ENCODE measurements at regions not wholly inside any gene's neighbourhood (a gene's known extent, or its start where the extent isn't known, plus 50 kb on each side); places are given as distances from the start of the nearest gene placed in this dataset.
"Not testable (repeated sequence)": the region's sequence is repeated elsewhere in the genome, so short reads cannot be mapped to it uniquely, and the experiment has no call there.

DNA sequence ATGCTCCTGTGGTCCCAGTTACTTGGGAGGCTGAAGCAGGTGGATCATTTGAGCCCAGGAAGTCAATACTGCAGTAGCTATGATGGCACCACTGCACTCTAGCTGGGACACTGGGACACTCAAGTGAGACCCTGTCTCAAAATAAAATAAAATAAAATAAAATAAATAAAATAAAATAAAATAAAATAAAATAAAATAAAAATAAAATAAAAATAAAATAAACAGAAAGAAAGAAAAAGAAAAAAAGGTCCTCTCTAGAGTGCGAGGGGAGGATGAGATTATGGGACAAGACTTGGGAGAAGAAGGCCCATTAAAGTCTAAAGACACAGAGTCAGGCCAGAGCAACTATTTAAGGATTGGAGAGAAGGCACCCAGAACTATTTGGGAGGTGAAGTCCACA lies 172.5 kb downstream of the IER5 start:
- no peak for DNase-seq

DNA sequence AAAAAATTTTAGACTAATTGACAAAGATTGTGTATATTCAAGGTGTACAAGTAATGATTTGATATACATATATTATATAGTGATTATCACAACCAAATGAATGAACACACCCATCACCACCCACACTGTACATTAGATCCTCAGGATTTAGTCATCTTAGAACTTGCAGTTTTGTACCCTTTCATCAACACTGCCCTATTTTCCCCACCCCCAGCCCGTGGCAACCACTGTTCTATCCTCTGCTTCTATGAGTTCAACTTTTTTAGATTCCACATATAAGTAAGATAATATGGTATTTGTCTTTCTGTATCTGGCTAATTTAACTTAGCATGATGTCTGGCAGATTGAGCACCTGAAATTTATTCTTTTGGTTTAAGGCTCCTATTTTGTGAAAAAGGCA lies 173.6 kb downstream of the IER5 start:
- DNase-seq, result no peak

DNA sequence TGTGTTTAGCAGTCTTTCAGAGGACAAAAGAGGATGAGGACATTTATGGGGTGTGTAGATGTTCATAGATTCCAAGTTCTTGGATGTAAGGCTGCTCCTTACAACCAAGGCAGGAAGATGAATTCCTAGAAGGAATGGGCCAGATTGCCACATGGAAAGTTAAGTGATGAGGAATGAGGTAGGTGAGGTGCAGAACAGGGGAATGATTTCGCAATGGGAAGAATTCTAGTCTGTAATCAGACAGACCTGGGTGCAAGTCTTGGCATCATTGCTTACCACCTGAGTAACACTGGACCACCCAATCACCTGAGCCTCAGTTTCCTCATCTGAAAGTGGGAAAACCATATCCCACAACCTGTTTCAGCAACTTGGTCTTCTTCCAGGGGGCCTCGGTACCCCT lies 174.9 kb downstream of the IER5 start:
- DNase-seq, result no peak

DNA sequence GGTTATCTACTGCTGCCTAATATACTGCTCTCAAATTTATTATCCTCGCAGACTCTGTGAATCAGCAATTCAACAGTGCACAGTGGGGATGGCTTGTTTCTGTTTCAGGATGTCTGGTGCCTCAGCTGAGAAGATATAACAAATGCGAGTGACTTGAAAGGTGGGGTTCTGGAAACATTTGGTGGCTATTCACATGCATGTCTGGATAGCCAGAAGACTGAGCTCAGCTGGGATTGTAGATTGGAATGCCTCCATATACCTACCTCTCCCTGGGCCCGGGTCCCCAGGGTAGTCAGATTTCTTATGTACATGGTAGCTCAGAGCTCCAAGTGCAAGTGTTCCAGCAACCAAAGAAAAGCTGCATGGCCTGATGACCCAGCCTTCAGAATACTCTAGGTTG lies 176.3 kb downstream of the IER5 start:
- no peak for DNase-seq

DNA sequence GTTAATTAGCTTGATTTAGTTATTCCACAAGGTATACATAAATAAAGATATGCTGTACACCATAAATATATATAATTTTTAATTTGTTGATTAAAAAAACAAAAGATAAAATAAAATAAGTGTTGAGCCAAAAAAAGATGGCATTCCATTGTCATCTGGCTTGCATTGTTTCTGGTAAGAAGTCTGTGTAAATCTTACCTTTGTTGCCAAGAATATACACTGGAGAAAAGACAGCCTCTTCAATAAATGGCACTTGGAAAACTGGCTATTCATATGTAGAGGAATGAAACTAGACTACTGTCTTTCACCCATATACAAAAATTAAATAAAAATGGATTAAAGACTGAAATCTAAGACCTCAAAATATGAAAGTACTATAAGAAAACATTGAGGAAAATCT lies 196.5 kb downstream of the IER5 start:
- no peak for DNase-seq

DNA sequence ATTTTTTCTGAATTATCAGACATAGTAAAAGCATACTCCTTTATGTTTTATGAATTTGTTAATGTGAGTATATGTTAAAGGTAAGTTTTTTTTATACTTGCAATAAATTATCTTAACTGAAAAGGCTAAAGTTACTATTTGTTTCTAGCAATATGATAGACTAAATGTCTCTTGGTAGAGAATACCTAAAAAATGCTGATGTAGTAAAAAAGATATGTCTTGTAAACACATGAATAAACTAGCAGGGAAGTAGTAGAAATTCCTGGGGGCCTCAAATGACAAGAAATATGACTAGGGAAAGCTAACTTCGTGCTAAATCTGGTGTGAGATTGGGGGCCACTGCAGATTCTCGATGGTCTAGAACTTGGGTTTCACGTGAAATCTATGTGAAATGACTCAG lies 188.1 kb upstream of the CACNA1E start:
- DNase-seq, result no peak

DNA sequence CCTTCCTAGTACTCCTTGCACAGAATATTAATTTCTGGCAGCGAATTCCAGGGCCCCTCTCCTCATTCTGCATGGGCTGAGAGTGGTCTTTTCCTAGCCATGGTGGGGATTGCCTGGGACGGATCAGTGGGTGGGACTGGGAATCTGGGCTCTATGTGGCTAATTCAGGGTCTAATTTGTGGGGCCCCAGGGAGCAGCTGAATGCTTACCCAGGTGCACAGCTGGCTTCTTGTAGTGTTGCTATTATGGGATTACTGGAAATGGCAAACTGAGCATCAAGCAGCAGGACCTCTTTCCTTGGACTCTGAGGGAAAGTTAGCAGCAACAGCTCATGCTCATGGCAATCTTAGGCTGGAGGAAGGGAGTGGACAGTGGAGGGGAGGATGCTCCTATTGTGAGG lies 187.1 kb upstream of the CACNA1E start:
- no peak for DNase-seq

DNA sequence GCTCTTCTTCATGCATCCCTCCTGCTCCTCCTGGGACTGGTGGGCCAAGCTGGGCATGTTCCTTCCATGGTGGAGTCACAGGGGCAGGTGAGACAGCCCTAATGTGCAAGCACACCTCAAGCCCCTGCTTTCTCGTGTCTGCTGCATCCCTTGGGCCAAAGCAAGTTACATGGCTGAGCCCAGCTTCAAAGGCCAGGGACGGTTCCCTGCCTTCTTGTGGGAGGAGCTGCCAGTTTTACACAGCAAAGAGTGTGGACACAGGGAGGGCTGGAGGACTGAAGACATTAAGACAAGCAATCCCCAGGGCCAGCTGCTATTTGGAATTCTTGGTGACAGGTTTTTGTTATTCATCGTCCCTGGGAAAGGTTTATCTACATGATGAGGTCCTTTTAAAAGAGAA lies 175.2 kb upstream of the CACNA1E start:
- DNase-seq, result no peak

DNA sequence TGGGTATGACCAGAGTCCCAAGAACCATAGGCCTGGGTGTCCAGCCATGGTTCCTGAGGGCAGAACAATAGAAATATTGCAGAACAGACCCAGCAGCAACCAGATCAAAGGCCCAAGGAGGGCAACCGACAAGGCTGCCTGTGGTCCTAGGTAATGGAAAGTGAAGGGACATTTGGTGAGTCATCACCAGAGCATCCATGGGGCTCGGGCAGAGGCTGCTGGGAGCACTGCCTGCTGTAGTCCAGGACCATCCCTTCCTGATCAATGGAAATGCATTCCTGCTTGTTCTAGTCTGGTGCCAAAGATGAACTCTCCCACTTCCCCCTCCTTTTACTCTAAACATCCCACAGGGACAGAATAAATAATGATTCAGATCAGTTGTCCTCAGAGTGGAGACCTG lies 172.8 kb upstream of the CACNA1E start:
- no peak for DNase-seq

DNA sequence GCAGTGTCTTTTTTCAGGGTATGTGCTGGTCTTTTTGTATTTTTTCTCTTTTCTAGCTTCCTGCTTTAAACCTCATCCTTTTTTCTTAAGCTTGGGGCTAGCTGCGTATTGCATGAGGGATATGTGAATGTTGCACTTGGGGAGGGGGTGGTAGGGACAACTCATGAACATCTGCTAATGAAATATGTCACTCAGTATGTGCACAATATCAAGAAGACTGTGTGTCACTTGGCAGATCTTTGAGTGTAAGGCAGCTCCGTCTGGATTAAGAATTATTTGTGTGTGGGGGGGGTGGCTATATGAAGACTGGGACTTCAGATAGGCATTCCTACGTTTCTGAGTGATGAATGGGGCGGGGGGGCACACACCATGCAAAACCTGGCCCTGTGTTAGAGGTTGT lies 170.4 kb upstream of the CACNA1E start:
- no peak for DNase-seq

DNA sequence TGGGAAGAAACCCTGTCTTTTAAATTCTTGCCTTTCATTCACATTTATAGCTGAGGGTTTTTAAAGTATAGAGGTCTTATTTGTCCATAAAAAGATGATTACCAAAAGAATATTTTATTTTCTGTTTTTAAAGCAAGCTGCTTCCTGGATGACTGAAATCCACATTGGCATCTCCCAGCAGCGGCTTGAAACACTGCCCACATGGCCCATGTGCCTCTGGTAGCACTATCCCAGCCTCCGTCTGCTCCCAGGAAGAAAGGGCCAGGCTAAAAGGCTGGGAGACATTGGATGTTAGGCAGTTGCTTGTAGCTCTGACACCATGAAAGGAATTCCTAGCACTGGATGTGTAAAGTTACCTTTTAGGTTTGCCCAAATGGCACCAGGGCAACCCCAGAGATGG lies 169.9 kb upstream of the CACNA1E start:
- DNase-seq, result no peak

DNA sequence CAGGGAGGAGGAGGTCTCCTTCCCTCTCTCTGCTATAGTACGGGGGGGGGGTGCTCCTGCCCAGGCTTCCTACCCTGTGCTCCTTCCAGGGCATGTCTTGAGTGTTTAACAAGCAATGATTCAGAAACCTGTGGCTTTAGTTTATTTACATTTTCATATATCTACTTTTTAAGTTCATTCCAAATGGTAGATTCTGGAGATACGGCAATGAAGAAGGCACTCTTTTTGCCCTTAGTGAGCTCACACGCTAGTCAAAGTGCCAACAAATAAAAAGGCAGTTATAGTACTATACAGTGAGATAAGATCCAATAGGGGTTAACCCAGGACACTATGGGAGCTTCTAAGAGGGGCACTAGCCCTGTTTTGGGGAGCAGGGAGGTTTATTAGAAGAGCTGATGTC lies 169.3 kb upstream of the CACNA1E start:
- DNase-seq, result no peak

DNA sequence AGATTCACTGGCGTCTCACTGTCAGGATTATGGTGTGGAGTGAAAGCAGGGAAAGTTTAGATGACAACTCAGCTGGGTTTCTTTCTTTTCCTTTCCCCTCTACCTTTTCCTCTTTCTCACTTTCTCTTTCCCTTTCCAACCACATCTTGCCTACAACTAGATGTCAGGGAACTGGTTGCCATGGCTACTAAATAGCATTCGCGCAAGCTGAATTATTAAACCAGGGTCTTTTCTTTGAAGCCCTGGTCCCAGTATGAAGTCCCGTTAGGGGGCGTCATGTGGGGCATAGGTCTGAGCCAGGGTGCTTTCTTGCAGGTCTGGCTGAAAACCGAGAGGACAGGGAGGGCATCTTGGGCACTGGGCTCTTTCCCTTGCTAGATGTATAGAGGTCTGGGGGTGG lies 168.4 kb upstream of the CACNA1E start:
- DNase-seq, result no peak

DNA sequence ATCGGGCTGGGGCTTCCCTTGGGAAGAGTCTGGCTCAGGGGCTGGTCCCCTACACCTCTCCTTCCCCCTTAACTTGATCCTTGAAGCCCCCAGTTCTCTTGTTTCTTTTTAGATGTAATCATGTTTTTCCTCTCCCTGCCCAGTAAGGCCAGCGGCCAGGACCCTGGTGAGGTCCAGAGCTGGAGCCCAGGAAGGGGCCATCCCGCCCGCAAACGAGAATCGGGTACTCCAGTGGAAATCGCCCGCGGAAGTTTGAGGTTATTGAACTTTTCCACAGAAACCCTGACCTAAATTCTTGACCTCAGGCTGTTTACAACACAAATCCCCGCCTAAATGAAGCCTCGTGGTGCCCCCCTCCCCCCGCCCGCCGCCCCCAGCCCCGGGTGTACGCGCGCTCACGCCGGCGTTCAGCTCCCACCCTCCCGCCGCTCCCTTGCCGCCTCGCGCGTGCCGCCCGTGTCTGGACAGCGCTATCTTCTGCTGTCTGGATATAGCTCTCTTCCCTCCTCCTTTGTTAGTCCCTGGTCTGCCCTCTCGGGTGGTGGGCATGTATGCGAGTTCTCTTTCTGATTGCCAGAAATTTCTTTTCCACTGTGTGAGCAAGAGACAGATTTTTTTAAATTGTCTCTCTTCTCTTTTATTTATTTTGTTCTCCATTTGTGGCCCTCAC lies 165.9 kb upstream of the CACNA1E start:
- DNase-seq, result no peak

DNA sequence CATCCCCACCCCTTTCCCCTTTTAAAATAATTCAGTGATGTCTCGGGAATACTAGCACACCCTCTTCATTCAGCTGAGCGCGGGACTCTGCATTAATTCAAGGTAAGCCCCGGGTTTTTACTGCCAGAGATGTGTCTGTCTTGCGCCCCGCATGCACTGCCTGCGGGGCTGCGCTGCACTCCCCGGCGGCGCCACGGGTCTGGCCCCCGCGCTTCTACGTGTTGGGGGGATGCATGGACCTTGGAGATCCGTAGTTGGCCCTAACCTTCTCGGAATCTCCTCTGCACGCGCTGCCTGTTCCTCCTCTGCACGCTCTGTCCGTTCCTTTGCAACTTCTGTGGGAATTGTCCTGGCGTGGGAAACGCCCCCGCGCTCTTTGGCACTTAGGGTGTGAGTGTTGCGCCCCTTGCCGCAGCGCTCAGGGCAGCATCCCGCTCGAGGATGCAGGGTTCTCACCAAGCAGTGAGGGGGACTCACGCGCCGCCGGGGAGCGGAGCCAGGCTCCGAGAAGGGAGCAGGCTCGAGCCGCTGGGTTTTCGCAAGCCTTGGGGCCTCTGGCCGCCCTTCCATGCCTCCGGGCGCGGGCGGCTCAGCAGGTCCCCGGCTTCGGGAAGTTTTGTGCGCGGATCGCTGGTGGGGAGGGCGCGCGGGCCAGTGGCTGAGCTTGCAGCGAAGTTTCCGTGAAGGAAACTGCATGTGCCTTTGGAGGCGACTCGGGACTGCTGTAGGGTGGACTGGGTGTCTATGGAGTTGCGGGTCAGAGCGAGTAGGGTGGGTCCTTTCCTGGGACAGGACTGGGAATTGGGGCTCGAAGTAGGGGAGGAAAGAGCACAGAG lies 165.1 kb upstream of the CACNA1E start:
- no peak for DNase-seq

DNA sequence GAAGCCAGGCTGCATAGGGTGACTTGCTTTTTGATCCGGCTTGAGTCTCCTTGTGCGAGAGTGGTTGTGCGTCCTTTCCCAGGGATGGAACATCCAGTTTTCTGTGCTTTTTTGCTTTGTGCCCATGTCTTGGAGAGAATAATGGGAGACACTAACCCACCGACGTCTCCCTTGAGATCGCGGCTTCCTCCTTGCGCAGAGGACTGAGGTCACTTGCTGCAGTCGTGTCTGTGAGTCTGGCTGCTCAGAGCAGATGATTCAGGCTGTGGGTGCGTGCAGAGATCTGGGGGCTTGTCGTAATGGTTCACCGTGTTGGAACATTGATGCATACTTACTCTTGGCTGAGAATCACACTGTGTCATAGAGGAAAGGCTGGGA lies 164.5 kb upstream of the CACNA1E start:
- DNase-seq, result no peak

DNA sequence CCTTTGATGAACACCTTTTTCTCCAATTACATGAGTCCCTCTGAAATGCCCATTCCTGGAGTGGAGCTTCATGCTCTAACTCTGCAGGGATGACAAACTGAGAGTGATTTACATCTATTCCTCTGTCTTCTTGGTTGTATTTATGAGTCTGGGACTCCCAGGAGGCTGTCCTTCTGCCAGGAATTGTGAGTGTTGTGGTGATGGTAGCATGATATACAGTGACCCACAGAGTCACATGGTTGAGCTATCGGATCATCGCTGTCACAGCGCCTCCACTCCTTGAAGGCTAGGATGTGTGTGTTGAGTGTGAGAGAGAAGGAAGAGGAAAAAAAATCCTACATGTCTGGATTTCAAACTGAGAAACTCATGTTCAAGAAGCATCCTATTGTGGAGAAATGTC lies 163.4 kb upstream of the CACNA1E start:
- no peak for DNase-seq

DNA sequence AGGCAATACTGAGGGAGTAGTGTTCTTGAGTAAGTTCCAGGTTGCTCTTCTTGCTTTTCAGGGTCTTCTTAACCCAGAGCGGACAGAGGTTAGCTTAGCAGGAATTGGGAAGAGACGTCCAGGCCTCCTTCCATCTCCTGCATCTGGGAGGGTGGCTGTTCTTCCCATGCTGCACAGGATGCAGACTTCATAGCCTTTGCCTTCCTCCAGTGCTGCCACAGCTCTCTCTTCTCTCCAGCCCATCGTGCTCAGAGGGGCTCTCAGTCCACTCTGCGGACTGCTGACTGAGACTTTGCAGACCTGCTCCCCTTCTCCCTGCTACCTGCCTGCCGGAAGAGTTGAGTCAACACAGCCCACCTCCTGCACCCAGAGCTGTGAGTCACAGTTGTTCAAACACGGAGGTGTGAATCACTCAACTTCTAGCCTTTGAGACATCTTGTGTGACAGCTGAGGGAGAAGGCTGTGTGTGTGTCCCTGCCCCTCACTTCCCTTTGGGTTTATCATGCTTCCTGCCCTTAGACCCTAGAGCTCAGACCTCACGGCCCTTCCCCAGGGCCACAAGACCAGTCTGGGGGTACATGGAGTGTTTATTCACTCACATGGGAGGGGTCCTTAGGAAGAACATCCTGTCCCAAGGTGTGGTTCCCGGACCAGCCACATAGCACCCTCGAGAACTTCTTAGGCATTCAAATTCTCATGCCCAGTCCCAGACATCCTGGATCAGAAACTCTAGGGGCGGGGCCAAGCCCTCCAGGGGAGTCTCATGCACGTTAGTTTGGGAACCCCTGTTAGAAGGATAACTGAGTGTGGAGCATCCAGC lies 158.3 kb upstream of the CACNA1E start:
- no peak for DNase-seq

DNA sequence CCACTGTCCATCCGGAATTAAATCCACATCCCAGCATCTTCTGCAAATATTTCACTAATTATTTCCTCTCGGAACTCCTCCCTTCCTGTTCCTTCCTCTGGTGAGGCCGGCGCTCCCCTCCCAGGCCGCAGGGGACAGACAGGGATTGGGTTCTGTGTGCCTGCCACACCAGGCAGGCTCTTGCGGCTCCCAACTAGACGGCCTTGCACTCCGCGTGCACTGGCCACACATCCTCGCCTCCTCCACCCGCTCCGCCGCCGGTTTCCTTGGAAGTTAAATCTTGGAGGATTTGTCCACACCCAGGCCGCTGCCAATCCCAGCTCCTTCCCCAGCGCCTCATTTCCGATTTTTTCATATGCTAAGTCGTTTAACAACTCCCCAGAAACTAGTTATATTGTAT lies 157.6 kb upstream of the CACNA1E start:
- DNase-seq, result not testable (repeated sequence)

DNA sequence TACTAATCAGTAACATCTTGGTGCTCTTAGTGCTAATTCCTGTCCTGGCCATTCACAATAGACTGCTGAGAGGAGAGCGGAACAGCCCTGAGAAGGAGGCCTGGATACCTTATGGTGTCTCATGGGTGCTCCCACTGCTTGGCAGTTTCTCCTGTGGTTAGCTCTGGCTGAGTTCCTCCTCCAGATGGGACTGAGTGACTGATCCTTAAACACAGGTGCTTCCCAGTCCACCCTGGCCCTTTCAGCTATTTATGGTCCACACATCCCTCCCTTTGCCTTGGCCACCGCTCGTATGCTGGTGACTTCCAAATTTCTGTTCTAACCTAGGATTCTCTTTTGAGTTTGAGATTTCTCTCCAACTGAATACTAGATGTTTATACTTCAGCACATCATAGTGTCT lies 157.0 kb upstream of the CACNA1E start:
- DNase-seq, result no peak

DNA sequence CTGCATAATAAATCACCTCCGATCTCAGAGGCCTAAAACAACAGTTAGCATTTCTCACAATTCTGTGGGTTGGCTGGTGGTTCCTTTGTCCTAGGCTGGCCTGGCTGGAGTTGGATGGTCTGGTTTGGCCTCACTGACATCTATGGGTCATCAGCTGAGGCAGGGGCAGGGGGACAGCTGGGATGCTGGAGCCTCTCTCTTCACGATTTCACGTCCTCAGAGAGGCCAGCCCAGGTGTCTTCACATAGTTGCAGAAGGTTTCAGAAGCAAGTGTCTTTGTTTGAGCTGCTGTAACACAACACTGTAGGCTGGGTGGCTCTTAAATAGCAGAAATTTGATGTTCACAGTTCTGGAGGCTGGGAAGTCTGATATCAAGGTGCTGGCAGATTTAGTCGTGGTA lies 155.5 kb upstream of the CACNA1E start:
- no peak for DNase-seq

DNA sequence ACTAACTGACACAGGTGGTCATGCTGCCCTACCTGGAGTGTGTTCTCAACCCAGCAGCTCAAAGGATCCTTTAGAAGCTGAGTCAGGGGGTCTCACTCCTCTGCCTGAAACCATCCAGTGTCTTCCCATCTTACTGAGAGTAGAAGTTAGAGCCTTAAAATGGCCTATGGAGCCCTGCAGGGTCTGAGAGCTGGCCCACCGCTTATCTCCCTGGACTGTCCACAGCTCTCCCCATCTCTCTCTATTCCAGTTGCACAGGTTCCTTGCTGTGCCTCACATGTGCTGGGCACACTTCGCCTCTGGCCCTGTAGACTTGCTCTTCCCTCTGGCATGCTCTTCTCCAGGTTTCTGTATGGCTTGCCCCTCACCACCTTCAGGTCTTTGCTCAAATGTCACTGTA lies 148.6 kb upstream of the CACNA1E start:
- no peak for DNase-seq

DNA sequence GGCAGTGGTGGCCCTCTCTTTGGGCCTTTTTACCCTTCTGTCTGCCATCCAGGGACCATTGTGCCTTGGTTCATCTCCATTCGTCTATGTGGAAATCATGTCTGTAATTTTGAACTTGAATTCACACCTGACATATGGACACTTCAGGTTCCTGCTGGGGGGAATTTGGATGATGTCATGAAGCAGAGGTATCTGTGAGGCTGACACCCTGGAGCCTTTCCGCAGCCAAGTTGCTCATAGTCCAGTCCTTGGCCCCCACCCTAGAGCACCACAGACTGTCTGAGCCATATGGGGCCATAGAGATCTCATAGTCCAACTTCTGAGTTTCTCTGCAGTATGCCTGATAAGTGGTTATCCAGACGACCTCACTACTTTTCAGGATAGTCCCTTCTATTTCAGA lies 147.7 kb upstream of the CACNA1E start:
- DNase-seq, result no peak

DNA sequence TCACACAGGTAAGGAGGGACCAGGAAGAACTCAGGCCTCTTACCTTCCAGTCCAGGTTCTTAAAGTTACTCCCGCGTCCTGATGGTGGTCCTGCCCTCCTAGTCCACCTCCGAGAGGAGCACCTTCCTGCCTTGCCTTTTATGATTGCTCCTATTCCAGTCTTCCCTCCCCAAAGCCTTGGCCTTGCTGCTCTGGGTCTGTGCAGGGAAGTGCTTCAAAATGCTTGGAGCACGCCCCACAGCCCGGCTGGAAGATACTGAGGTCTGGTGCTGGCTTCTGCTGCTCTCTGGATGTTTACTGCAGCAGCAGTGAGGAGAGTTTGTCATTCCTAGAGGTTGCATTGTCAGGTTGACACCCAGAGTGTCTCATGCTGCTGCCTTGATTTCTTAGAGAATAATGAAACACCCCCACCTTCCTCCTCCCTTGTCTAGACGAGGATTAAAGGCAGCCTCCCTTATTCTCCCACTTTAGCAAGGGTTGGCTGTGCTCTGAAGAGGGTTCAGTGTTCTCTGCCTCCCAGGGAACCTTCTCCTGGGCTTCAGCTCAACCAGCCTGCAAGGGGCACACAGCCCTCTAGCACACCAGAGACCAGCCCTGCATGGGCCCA lies 142.2 kb upstream of the CACNA1E start:
- DNase-seq, result no peak

Measured in GDM1 (cell line).